ENCODE measurements at regions not wholly inside any gene's neighbourhood (a gene's known extent, or its start where the extent isn't known, plus 50 kb on each side); places are given as distances from the start of the nearest gene placed in this dataset.
A peak's percentile ranks its signal among the peaks of the same experiment; 100 is the strongest.

GRCh38 chr1:88141499-88142074 is 542.5 kb upstream of the PKN2 start:
- Mint-ChIP-seq H3K9me3 (no peaks in the 10 kb centered on the region), H3K36me3 (no peaks in the 10 kb centered on the region), H3K27me3 (peaks cover 3 to 4% of the 10 kb centered on the region in 2 donors), H3K27ac (no peak overlapping the region), H3K4me1 (peaks cover 2 to 5% (median 4%) of the 10 kb centered on the region in 3 donors), H3K4me3 (peak overlapping the region in 1 of 7 donors; percentile 27)
- Histone ChIP-seq H3K4me3 (ENCODE audit: low read length) (no peak overlapping the region), H3K27me3 (ENCODE audit: insufficient read depth, low read length, poor library complexity, severe bottlenecking) (no peaks in the 10 kb centered on the region), H3K4me1 (ENCODE audit: insufficient read depth, low read length) (no peaks in the 10 kb centered on the region), H3K9me3 (ENCODE audit: low read length) (no peaks in the 10 kb centered on the region), H3K36me3 (ENCODE audit: insufficient read depth, low read length) (no peaks in the 10 kb centered on the region), H3K27ac (ENCODE audit: low read depth, low read length) (no peak overlapping the region)
- ChIA-PET CTCF (no interaction called here), POLR2A (no interaction called here)
- DNase-seq, result no peak

- no peak overlapping the region for H3K4me3 Mint-ChIP-seq
- no peak for DNase-seq
- H3K9me3 ChIP-seq (ENCODE audit: low read length), result no peaks in the 10 kb centered on the region
- H3K27ac ChIP-seq (ENCODE audit: low read depth, low read length), result no peak overlapping the region
- ChIA-PET POLR2A (no interaction called here), CTCF (no interaction called here)
- H3K27me3 ChIP-seq (ENCODE audit: insufficient read depth, low read length, poor library complexity, severe bottlenecking), result no peaks in the 10 kb centered on the region
- no peaks in the 10 kb centered on the region for H3K36me3 Mint-ChIP-seq
- no peak overlapping the region for H3K4me3 ChIP-seq (ENCODE audit: low read length)
- H3K4me1 Mint-ChIP-seq, result peaks cover 2 to 5% (median 4%) of the 10 kb centered on the region in 3 donors
- H3K36me3 ChIP-seq (ENCODE audit: insufficient read depth, low read length), result no peaks in the 10 kb centered on the region
- no peaks in the 10 kb centered on the region for H3K4me1 ChIP-seq (ENCODE audit: insufficient read depth, low read length)
- H3K9me3 Mint-ChIP-seq, result peaks cover 0 to 3% (median 0%) of the 10 kb centered on the region in 5 donors
- H3K27me3 Mint-ChIP-seq, result peaks cover 3 to 4% of the 10 kb centered on the region in 2 donors
- no peak overlapping the region for H3K27ac Mint-ChIP-seq
Observed at GRCh38 chr1:88145752-88146151, 538.3 kb upstream of the PKN2 start.

- Histone ChIP-seq H3K36me3 (ENCODE audit: insufficient read depth, low read length) (no peaks in the 10 kb centered on the region), H3K9me3 (ENCODE audit: low read length) (no peaks in the 10 kb centered on the region), H3K4me3 (ENCODE audit: low read length) (no peak overlapping the region), H3K27ac (ENCODE audit: low read depth, low read length) (no peak overlapping the region), H3K27me3 (ENCODE audit: insufficient read depth, low read length, poor library complexity, severe bottlenecking) (no peaks in the 10 kb centered on the region), H3K4me1 (ENCODE audit: insufficient read depth, low read length) (no peaks in the 10 kb centered on the region)
- no peak overlapping the region for H3K27ac Mint-ChIP-seq
- CTCF ChIA-PET, result no interaction called here
- no peak for DNase-seq
- peaks cover 2 to 4% of the 10 kb centered on the region in 2 donors for H3K27me3 Mint-ChIP-seq
- no peaks in the 10 kb centered on the region for H3K4me1 Mint-ChIP-seq
- POLR2A ChIA-PET, result no interaction called here
- no peak overlapping the region for H3K4me3 Mint-ChIP-seq
- H3K36me3 Mint-ChIP-seq, result no peaks in the 10 kb centered on the region
- H3K9me3 Mint-ChIP-seq, result peaks cover 0 to 8% (median 0%) of the 10 kb centered on the region in 5 donors
Observed at GRCh38 chr1:88149686-88150085, 534.4 kb upstream of the PKN2 start.

- Mint-ChIP-seq H3K9me3 (peaks cover 0 to 8% (median 0%) of the 10 kb centered on the region in 5 donors), H3K27ac (no peak overlapping the region), H3K27me3 (peaks cover 0 to 4% of the 10 kb centered on the region in 2 donors), H3K4me1 (no peaks in the 10 kb centered on the region), H3K36me3 (no peaks in the 10 kb centered on the region), H3K4me3 (no peak overlapping the region)
- H3K36me3 ChIP-seq (ENCODE audit: insufficient read depth, low read length), result no peaks in the 10 kb centered on the region
- ChIA-PET CTCF (no interaction called here), POLR2A (no interaction called here)
- no peak overlapping the region for H3K27ac ChIP-seq (ENCODE audit: low read depth, low read length)
- no peak overlapping the region for H3K4me3 ChIP-seq (ENCODE audit: low read length)
- H3K9me3 ChIP-seq (ENCODE audit: low read length), result no peaks in the 10 kb centered on the region
- no peaks in the 10 kb centered on the region for H3K4me1 ChIP-seq (ENCODE audit: insufficient read depth, low read length)
- DNase-seq, result no peak
- H3K27me3 ChIP-seq (ENCODE audit: insufficient read depth, low read length, poor library complexity, severe bottlenecking), result no peaks in the 10 kb centered on the region
Observed at GRCh38 chr1:88150330-88150729, 533.7 kb upstream of the PKN2 start.

GRCh38 chr1:88163187-88163586 is 520.9 kb upstream of the PKN2 start:
- CTCF ChIA-PET, result no interaction called here
- POLR2A ChIA-PET, result no interaction called here
- Histone ChIP-seq H3K27ac (ENCODE audit: low read depth, low read length) (no peak overlapping the region), H3K4me3 (ENCODE audit: low read length) (no peak overlapping the region), H3K4me1 (ENCODE audit: insufficient read depth, low read length) (no peaks in the 10 kb centered on the region), H3K27me3 (ENCODE audit: insufficient read depth, low read length, poor library complexity, severe bottlenecking) (no peaks in the 10 kb centered on the region), H3K36me3 (ENCODE audit: insufficient read depth, low read length) (no peaks in the 10 kb centered on the region), H3K9me3 (ENCODE audit: low read length) (no peaks in the 10 kb centered on the region)
- Mint-ChIP-seq H3K27me3 (peaks cover 0 to 2% of the 10 kb centered on the region in 2 donors), H3K27ac (no peak overlapping the region), H3K4me3 (no peak overlapping the region), H3K36me3 (no peaks in the 10 kb centered on the region), H3K4me1 (no peaks in the 10 kb centered on the region), H3K9me3 (no peaks in the 10 kb centered on the region)
- no peak for DNase-seq

GRCh38 chr1:88168126-88168525 is 515.9 kb upstream of the PKN2 start:
- no peak overlapping the region for H3K27ac Mint-ChIP-seq

GRCh38 chr1:88169139-88169538 is 514.9 kb upstream of the PKN2 start:
- Histone ChIP-seq H3K9me3 (ENCODE audit: low read length) (no peaks in the 10 kb centered on the region), H3K4me3 (ENCODE audit: low read length) (no peak overlapping the region), H3K27me3 (ENCODE audit: insufficient read depth, low read length, poor library complexity, severe bottlenecking) (no peaks in the 10 kb centered on the region), H3K36me3 (ENCODE audit: insufficient read depth, low read length) (no peaks in the 10 kb centered on the region), H3K4me1 (ENCODE audit: insufficient read depth, low read length) (no peaks in the 10 kb centered on the region), H3K27ac (ENCODE audit: low read depth, low read length) (no peak overlapping the region)
- H3K4me1 Mint-ChIP-seq, result no peaks in the 10 kb centered on the region
- peaks cover 2 to 7% of the 10 kb centered on the region in 2 donors for H3K27me3 Mint-ChIP-seq
- ChIA-PET CTCF (no interaction called here), POLR2A (no interaction called here)
- DNase-seq, result no peak
- no peak overlapping the region for H3K27ac Mint-ChIP-seq
- no peaks in the 10 kb centered on the region for H3K36me3 Mint-ChIP-seq
- H3K9me3 Mint-ChIP-seq, result peaks cover 0 to 2% (median 0%) of the 10 kb centered on the region in 5 donors
- H3K4me3 Mint-ChIP-seq, result no peak overlapping the region

More at GRCh38 chr1:88168126-88168525, 515.9 kb upstream of the PKN2 start:
- Histone ChIP-seq H3K9me3 (ENCODE audit: low read length) (no peaks in the 10 kb centered on the region), H3K27ac (ENCODE audit: low read depth, low read length) (no peak overlapping the region), H3K4me1 (ENCODE audit: insufficient read depth, low read length) (no peaks in the 10 kb centered on the region), H3K36me3 (ENCODE audit: insufficient read depth, low read length) (no peaks in the 10 kb centered on the region), H3K27me3 (ENCODE audit: insufficient read depth, low read length, poor library complexity, severe bottlenecking) (no peaks in the 10 kb centered on the region), H3K4me3 (ENCODE audit: low read length) (no peak overlapping the region)
- Mint-ChIP-seq H3K4me3 (no peak overlapping the region), H3K4me1 (no peaks in the 10 kb centered on the region), H3K27me3 (peaks cover 2 to 4% of the 10 kb centered on the region in 2 donors), H3K9me3 (peaks cover 0 to 2% (median 0%) of the 10 kb centered on the region in 5 donors), H3K36me3 (no peaks in the 10 kb centered on the region)
- no peak for DNase-seq
- ChIA-PET CTCF (no interaction called here), POLR2A (no interaction called here)

- H3K9me3 ChIP-seq (ENCODE audit: low read length), result no peaks in the 10 kb centered on the region
- H3K27me3 ChIP-seq (ENCODE audit: insufficient read depth, low read length, poor library complexity, severe bottlenecking), result no peaks in the 10 kb centered on the region
- Mint-ChIP-seq H3K27ac (no peak overlapping the region), H3K9me3 (peaks cover 0 to 2% (median 0%) of the 10 kb centered on the region in 5 donors), H3K4me3 (no peak overlapping the region), H3K36me3 (no peaks in the 10 kb centered on the region), H3K4me1 (no peaks in the 10 kb centered on the region), H3K27me3 (peaks cover 2 to 7% of the 10 kb centered on the region in 2 donors)
- no peak overlapping the region for H3K4me3 ChIP-seq (ENCODE audit: low read length)
- H3K36me3 ChIP-seq (ENCODE audit: insufficient read depth, low read length), result no peaks in the 10 kb centered on the region
- no peak overlapping the region for H3K27ac ChIP-seq (ENCODE audit: low read depth, low read length)
- ChIA-PET POLR2A (no interaction called here), CTCF (no interaction called here)
- no peak for DNase-seq
- no peaks in the 10 kb centered on the region for H3K4me1 ChIP-seq (ENCODE audit: insufficient read depth, low read length)
Observed at GRCh38 chr1:88169939-88170338, 514.1 kb upstream of the PKN2 start.

Measured in CD8-positive, alpha-beta memory T cell (primary cell).